ENCODE measurements at regions not wholly inside any gene's neighbourhood (a gene's known extent, or its start where the extent isn't known, plus 50 kb on each side); places are given as distances from the start of the nearest gene placed in this dataset.

- TF ChIP-seq CTCF (conservative IDR thresholded peaks at IDR 0.05; ENCODE audit: low read depth, low read length) (no peak), EZH2 (IDR thresholded peaks at IDR 0.05; ENCODE audit: borderline replicate concordance, low read depth, low read length, poor library complexity, severe bottlenecking) (no peak)
These were observed 212.1 kb upstream of the RMST start for GRCh38 chr12:97250483-97250882.

Data from A673 (cell line).